ENCODE measurements at regions not wholly inside any gene's neighbourhood (a gene's known extent, or its start where the extent isn't known, plus 50 kb on each side); places are given as distances from the start of the nearest gene placed in this dataset.

GRCh38 chr14:85333313-85333712 lies 196.6 kb upstream of the FLRT2 start:
- TF ChIP-seq PRDM6 (tag by site-specific recombination; IDR thresholded peaks at IDR 0.05) (no peak), ZNF600 (tag by site-specific recombination; IDR thresholded peaks at IDR 0.05) (no peak)
- no peak overlapping the region for H3K4me3 ChIP-seq (ENCODE audit: low read depth, low read length)
- no peaks in the 10 kb centered on the region for H3K4me1 ChIP-seq (ENCODE audit: control insufficient read depth, insufficient read depth, low read length)
- POLR2A ChIA-PET = no interaction called here
- no peaks in the 10 kb centered on the region for H3K9me3 ChIP-seq (ENCODE audit: control insufficient read depth, insufficient read depth, low read depth, low read length)
- no peaks in the 10 kb centered on the region for H3K36me3 ChIP-seq (ENCODE audit: control insufficient read depth in 2 of 2, insufficient read depth in 1 of 2, low read length in 2 of 2)
- no peak overlapping the region for H3K27ac ChIP-seq (ENCODE audit: extremely low read depth, low read depth, low read length)
- CTCF ChIA-PET = no interaction called here

GRCh38 chr14:85333841-85334240 lies 196.1 kb upstream of the FLRT2 start:
- Histone ChIP-seq H3K9me3 (ENCODE audit: control insufficient read depth, insufficient read depth, low read depth, low read length) (no peaks in the 10 kb centered on the region), H3K4me1 (ENCODE audit: control insufficient read depth, insufficient read depth, low read length) (no peaks in the 10 kb centered on the region), H3K36me3 (ENCODE audit: control insufficient read depth in 2 of 2, insufficient read depth in 1 of 2, low read length in 2 of 2) (no peaks in the 10 kb centered on the region), H3K27ac (ENCODE audit: extremely low read depth, low read depth, low read length) (no peak overlapping the region), H3K4me3 (ENCODE audit: low read depth, low read length) (no peak overlapping the region)
- ChIA-PET CTCF (no interaction called here), POLR2A (no interaction called here)
- TF ChIP-seq MYNN (tag by site-specific recombination; IDR thresholded peaks at IDR 0.05; ENCODE audit: borderline replicate concordance) = no peak
- no peak for TF ChIP-seq ZNF585B (tag by site-specific recombination; IDR thresholded peaks at IDR 0.05)
- no peak for TF ChIP-seq ZBTB10 (tag by site-specific recombination; IDR thresholded peaks at IDR 0.05)
- no peak for TF ChIP-seq ZNF510 (tag by site-specific recombination; IDR thresholded peaks at IDR 0.05; ENCODE audit: insufficient replicate concordance)
- TF ChIP-seq ZNF391 (tag by site-specific recombination; IDR thresholded peaks at IDR 0.05; ENCODE audit: borderline replicate concordance, low read depth) = no peak

- Histone ChIP-seq H3K4me1 (ENCODE audit: control insufficient read depth, insufficient read depth, low read length) (no peaks in the 10 kb centered on the region), H3K36me3 (ENCODE audit: control insufficient read depth in 2 of 2, insufficient read depth in 1 of 2, low read length in 2 of 2) (no peaks in the 10 kb centered on the region), H3K9me3 (ENCODE audit: control insufficient read depth, insufficient read depth, low read depth, low read length) (no peaks in the 10 kb centered on the region), H3K27ac (ENCODE audit: extremely low read depth, low read depth, low read length) (no peak overlapping the region), H3K4me3 (ENCODE audit: low read depth, low read length) (no peak overlapping the region)
- ChIA-PET POLR2A (no interaction called here), CTCF (interaction anchor here (0.6 kb wide), 1 partner anchor 819 kb away, joined by 3 read pairs; no protein-coding TSS in a partner anchor)
- TF ChIP-seq MYNN (tag by site-specific recombination; IDR thresholded peaks at IDR 0.05; ENCODE audit: borderline replicate concordance) = no peak
- no peak for TF ChIP-seq ZEB2 (tag by site-specific recombination; IDR thresholded peaks at IDR 0.05)
- no peak for TF ChIP-seq ZNF362 (tag by site-specific recombination; IDR thresholded peaks at IDR 0.05)
- TF ChIP-seq ZNF792 (tag by site-specific recombination; IDR thresholded peaks at IDR 0.05) = no peak
- no peak for TF ChIP-seq ZBTB26 (tag by site-specific recombination; optimal IDR thresholded peaks at IDR 0.05)
- no peak for TF ChIP-seq ZNF174 (tag by site-specific recombination; IDR thresholded peaks at IDR 0.05)
- TF ChIP-seq ZNF600 (tag by site-specific recombination; IDR thresholded peaks at IDR 0.05) = no peak
- TF ChIP-seq ZNF148 (tag by site-specific recombination; IDR thresholded peaks at IDR 0.05; ENCODE audit: borderline replicate concordance) = no peak
- no peak for TF ChIP-seq ZNF266 (tag by site-specific recombination; IDR thresholded peaks at IDR 0.05; ENCODE audit: low read depth)
- TF ChIP-seq ZNF239 (tag by site-specific recombination; IDR thresholded peaks at IDR 0.05) = no peak
Observed at GRCh38 chr14:85334316-85334715, 195.6 kb upstream of the FLRT2 start.
